ENCODE measurements at regions not wholly inside any gene's neighbourhood (a gene's known extent, or its start where the extent isn't known, plus 50 kb on each side); places are given as distances from the start of the nearest gene placed in this dataset.

DNA sequence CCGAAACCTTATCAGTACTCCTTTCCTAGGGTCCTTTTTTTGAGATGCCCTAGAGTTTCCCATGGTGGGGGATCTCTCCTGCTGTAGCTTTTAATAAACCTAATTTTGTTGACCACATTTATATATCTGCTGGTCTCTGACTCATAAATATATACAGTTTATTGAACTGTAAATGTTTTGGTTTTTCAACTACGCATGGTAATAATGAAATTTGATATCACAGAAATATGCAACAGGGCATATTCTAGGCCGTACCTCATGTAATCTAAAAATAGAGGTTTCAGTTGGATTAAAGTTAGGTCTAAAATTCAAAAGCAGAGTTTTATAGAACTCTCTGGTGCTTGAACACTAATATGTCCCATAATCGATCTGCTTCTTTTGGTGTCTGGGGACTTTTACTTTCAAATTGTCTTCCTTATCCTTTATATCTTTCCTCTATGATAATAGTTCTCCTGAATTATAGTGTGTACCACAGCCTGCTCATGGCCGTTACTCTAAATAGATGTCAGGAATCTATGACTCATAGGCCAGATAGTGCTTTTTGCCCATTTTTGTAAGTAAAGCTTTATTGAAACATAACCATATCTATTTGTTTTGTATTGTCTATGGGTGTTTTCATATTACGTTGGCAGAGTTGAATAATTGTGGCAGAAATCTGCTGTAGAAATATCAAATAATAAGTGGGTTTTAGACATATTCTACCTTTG is 324.8 kb upstream of the PCDH9 start:
- no peak for DNase-seq (ENCODE audit: low read depth)
- H3K4me3 ChIP-seq (ENCODE audit: low read depth, low read length) = no peak overlapping the region
- CTCF ChIA-PET = no interaction called here
- POLR2A ChIA-PET = no interaction called here
- no peaks in the 10 kb centered on the region for H3K27me3 ChIP-seq (ENCODE audit: control insufficient read depth, insufficient read depth, low read length)
- TF ChIP-seq, protein P1, sequence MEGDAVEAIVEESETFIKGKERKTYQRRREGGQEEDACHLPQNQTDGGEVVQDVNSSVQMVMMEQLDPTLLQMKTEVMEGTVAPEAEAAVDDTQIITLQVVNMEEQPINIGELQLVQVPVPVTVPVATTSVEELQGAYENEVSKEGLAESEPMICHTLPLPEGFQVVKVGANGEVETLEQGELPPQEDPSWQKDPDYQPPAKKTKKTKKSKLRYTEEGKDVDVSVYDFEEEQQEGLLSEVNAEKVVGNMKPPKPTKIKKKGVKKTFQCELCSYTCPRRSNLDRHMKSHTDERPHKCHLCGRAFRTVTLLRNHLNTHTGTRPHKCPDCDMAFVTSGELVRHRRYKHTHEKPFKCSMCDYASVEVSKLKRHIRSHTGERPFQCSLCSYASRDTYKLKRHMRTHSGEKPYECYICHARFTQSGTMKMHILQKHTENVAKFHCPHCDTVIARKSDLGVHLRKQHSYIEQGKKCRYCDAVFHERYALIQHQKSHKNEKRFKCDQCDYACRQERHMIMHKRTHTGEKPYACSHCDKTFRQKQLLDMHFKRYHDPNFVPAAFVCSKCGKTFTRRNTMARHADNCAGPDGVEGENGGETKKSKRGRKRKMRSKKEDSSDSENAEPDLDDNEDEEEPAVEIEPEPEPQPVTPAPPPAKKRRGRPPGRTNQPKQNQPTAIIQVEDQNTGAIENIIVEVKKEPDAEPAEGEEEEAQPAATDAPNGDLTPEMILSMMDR (IDR thresholded peaks at IDR 0.05; ENCODE audit: insufficient read depth, low read depth, low read length) = no peak
- H3K36me3 ChIP-seq (ENCODE audit: control insufficient read depth, insufficient read depth, low read length) = no peaks in the 10 kb centered on the region

DNA sequence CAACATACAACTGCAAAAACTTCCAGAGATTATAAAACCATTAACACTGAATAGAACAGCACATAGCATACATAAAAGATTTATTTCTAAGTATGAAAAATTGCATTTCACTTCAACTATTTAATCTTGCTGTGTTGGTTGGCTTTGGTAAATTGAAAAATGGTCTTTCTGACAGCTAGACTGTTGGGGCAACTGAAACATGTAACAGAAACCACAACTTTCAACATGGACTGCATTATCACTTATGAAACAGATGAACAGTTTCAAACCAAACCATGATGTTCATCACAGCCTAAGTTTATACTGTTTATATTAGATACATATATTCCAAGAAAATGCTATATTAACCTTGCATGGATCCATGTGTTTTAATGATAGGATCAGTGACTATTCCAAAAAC is 324.1 kb upstream of the PCDH9 start:
- CTCF ChIA-PET = no interaction called here
- H3K27me3 ChIP-seq (ENCODE audit: control insufficient read depth, insufficient read depth, low read length) = no peaks in the 10 kb centered on the region
- POLR2A ChIA-PET = no interaction called here
- DNase-seq (ENCODE audit: low read depth) = no peak
- no peak overlapping the region for H3K4me3 ChIP-seq (ENCODE audit: low read depth, low read length)
- H3K36me3 ChIP-seq (ENCODE audit: control insufficient read depth, insufficient read depth, low read length) = no peaks in the 10 kb centered on the region
- TF ChIP-seq, protein P1 (IDR thresholded peaks at IDR 0.05; ENCODE audit: insufficient read depth, low read depth, low read length) = no peak

DNA sequence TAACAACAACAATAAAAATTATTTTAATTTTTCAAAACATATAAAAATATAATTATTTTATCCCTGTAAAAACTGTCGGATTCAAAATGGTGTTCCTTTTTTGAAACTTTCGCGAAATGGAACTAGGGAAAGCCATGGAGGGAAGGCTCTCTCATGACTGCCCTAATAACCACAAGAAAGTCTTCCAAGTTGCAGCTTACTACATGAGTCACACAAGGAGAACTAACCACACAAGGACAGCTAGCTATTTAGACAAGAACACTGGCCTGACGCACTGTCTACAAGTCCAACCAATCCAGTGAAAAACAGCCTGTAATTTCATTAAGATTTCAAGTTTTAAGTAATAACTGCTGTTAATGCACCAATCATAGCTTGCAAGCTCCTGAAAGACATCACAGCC is 319.2 kb upstream of the PCDH9 start:
- no peak for DNase-seq (ENCODE audit: low read depth)
- POLR2A ChIA-PET = no interaction called here
- no peaks in the 10 kb centered on the region for H3K27me3 ChIP-seq (ENCODE audit: control insufficient read depth, insufficient read depth, low read length)
- no peak overlapping the region for H3K4me3 ChIP-seq (ENCODE audit: low read depth, low read length)
- no peaks in the 10 kb centered on the region for H3K36me3 ChIP-seq (ENCODE audit: control insufficient read depth, insufficient read depth, low read length)
- CTCF ChIA-PET = no interaction called here
- TF ChIP-seq, protein P1 (IDR thresholded peaks at IDR 0.05; ENCODE audit: insufficient read depth, low read depth, low read length) = no peak

DNA sequence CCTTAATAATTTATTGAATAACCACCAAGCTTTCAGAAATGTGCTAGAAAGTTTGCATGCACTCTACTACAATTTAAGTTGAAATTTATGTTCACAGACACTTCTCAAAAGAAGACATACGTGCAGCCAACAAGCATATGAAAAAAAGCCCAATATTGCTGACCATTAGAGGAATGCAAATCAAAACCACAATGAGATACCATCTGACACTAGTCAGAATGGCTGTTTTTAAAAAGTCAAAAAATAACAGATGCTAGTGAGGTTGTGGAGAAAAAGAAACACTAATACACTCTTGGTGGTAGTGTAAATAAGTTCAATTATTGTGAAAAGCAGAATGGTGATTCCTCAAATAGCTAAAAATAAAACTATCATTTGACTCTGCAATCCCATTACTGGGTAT is 308.8 kb upstream of the PCDH9 start:
- CTCF ChIA-PET = no interaction called here

DNA sequence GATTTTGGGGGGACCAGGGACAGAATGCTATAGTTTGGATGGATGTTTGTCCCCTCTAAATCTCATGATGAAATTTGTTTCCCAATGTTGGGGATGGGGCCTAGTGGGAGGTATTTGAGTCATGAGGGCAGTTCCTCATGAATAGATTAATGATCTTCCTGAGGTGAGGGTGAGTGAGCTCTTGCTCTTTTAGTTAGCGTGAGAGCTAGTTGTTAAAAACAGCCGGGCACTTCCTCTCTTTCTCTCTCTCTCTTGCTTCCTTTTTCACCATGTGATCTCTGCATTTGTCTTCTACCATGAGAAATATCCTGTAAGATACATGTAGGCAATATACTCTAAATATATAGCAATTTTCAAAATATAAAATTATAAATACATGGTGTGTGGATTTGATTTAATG is 290.8 kb upstream of the PCDH9 start:
- CTCF ChIA-PET = no interaction called here

More for the DNA sequence above, 308.8 kb upstream of the PCDH9 start:
- H3K4me3 ChIP-seq (ENCODE audit: low read depth, low read length) = no peak overlapping the region
- no peaks in the 10 kb centered on the region for H3K27me3 ChIP-seq (ENCODE audit: control insufficient read depth, insufficient read depth, low read length)
- no peaks in the 10 kb centered on the region for H3K36me3 ChIP-seq (ENCODE audit: control insufficient read depth, insufficient read depth, low read length)
- DNase-seq (ENCODE audit: low read depth) = no peak
- TF ChIP-seq, protein P1 (IDR thresholded peaks at IDR 0.05; ENCODE audit: insufficient read depth, low read depth, low read length) = no peak
- POLR2A ChIA-PET = no interaction called here

More for the DNA sequence above, 290.8 kb upstream of the PCDH9 start:
- POLR2A ChIA-PET = no interaction called here
- no peak overlapping the region for H3K4me3 ChIP-seq (ENCODE audit: low read depth, low read length)
- no peaks in the 10 kb centered on the region for H3K36me3 ChIP-seq (ENCODE audit: control insufficient read depth, insufficient read depth, low read length)
- TF ChIP-seq, protein P1 (IDR thresholded peaks at IDR 0.05; ENCODE audit: insufficient read depth, low read depth, low read length) = no peak
- DNase-seq (ENCODE audit: low read depth) = no peak
- no peaks in the 10 kb centered on the region for H3K27me3 ChIP-seq (ENCODE audit: control insufficient read depth, insufficient read depth, low read length)

All from BJ (cell line).